ENCODE measurements at regions not wholly inside any gene's neighbourhood (a gene's known extent, or its start where the extent isn't known, plus 50 kb on each side); places are given as distances from the start of the nearest gene placed in this dataset.

DNA sequence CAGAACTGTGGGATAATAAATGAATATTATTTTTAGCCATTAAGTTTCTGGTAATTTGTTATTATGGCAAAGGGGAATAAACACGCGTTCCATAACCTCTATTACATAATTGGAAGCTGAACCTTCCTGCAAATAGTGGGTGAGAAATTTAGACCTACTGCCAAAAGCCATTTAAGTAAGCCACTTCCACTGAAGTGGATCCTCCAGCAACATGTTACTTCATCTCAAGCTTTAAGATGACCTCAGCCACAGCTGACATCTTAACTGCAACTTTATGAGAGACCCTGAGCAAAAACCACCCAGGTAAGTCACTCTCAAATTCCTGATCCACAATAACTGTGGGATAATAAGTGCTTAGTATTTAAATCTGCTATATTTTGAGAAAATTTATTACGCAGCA, 1048.6 kb downstream of the FAM133A start:
- H3K14ac ChIP-seq (ENCODE audit: insufficient read length), result no peak overlapping the region
- H3K27me3 ChIP-seq (replicated peaks in 1 of 4; ENCODE audit: control insufficient read depth in 3 of 4, extremely low read depth in 1 of 4, insufficient read depth in 3 of 4, low read length in 3 of 4), result no peaks in the 10 kb centered on the region
- H3K36me3 ChIP-seq (ENCODE audit: control insufficient read depth in 2 of 4, insufficient read depth in 4 of 4, low read length in 3 of 4), result peaks cover 0 to 3% (median 0%) of the 10 kb centered on the region in 4 experiments; a peak in 1 of 8 replicates
- ChIA-PET CTCF (ENCODE audit: partially characterized antibody) (no interaction called here), POLR2A (ENCODE audit: partially characterized antibody) (no interaction called here)
- H3K4me2 ChIP-seq (ENCODE audit: insufficient read depth in 1 of 2, low read depth in 2 of 2, low read length in 2 of 2), result no peak overlapping the region
- H4K5ac ChIP-seq (ENCODE audit: insufficient read length, low read depth, low read length), result no peak overlapping the region
- no peak overlapping the region for H3K4ac ChIP-seq (replicated peaks; ENCODE audit: insufficient read length, low read depth, low read length)
- H3K27ac ChIP-seq (ENCODE audit: low read depth, low read length), result no peak overlapping the region
- no peak overlapping the region for H4K8ac ChIP-seq (ENCODE audit: extremely low read depth, insufficient read depth, low read length)
- no peak overlapping the region for H3K56ac ChIP-seq (replicated peaks; ENCODE audit: insufficient read length, low read depth, low read length)
- H2AK5ac ChIP-seq (ENCODE audit: low read depth, low read length), result no peak overlapping the region
- H3K4me1 ChIP-seq (replicated peaks in 1 of 4; ENCODE audit: control insufficient read depth in 3 of 4, insufficient read depth in 4 of 4, low read length in 3 of 4), result no peaks in the 10 kb centered on the region
- H3K18ac ChIP-seq (ENCODE audit: extremely low read depth, low read length), result no peak overlapping the region
- H2BK12ac ChIP-seq (ENCODE audit: low read depth, low read length), result no peak overlapping the region
- H3K79me1 ChIP-seq (ENCODE audit: low read depth, low read length), result no peaks in the 10 kb centered on the region; the same call in 1 of the 2 replicates
- H4K91ac ChIP-seq (replicated peaks; ENCODE audit: insufficient read length, low read length), result no peak overlapping the region
- H2AFZ ChIP-seq (ENCODE audit: low read length), result no peak overlapping the region
- H3K23me2 ChIP-seq (ENCODE audit: low read depth, low read length), result no peaks in the 10 kb centered on the region
- DNase-seq (ENCODE audit: low read depth in 1 of 2, low spot score in 2 of 2), result no peak
- no peaks in the 10 kb centered on the region for H4K20me1 ChIP-seq (replicated peaks in 1 of 2; ENCODE audit: control insufficient read depth in 1 of 2, insufficient read depth in 2 of 2, low read length in 2 of 2)
- no peaks in the 10 kb centered on the region for H3K79me2 ChIP-seq (ENCODE audit: control insufficient read depth in 1 of 2, insufficient read depth in 2 of 2, low read length in 2 of 2)
- 97% methylated on average over 3 of the region's 3 CpGs; no CpG with 5 or more reads in 1 of the 2 experiments for WGBS, 2 experiments (ENCODE audit: extremely low coverage in 1 of 2, insufficient coverage in 1 of 2, insufficient read length in 1 of 2, insufficient replicate concordance in 2 of 2, low coverage in 1 of 2, low lambda C conversion rate in 2 of 2, missing lambda C conversion rate in 1 of 2)
- peak; percentile 13 for FAIRE-seq
- no peaks in the 10 kb centered on the region for H3K9me3 ChIP-seq (ENCODE audit: insufficient read depth in 2 of 2, low read depth in 1 of 2, low read length in 1 of 2)
- no peak overlapping the region for H3K9ac ChIP-seq (replicated peaks in 1 of 4; ENCODE audit: extremely low read depth in 1 of 4, low read depth in 3 of 4, low read length in 3 of 4)
- no peak overlapping the region for H2BK120ac ChIP-seq (replicated peaks; ENCODE audit: low read depth, low read length)
- no peak overlapping the region for H2BK15ac ChIP-seq (ENCODE audit: low read length)
- H2BK20ac ChIP-seq (ENCODE audit: low read length), result no peak overlapping the region
- no peak overlapping the region for H3K4me3 ChIP-seq (ENCODE audit: extremely low read depth in 1 of 4, insufficient read depth in 2 of 4, low read depth in 3 of 4, low read length in 4 of 4)
- no peak overlapping the region for H2BK5ac ChIP-seq (ENCODE audit: low read depth, low read length)
- H3K23ac ChIP-seq (ENCODE audit: insufficient read length), result no peak overlapping the region
- TF ChIP-seq GTF2F1 (IDR thresholded peaks at IDR 0.05; ENCODE audit: borderline replicate concordance, low read depth, low read length) (no peak), BACH1 (IDR thresholded peaks at IDR 0.05; ENCODE audit: low read length) (no peak)

Measured in H1 (cell line).